ENCODE measurements at regions not wholly inside any gene's neighbourhood (a gene's known extent, or its start where the extent isn't known, plus 50 kb on each side); places are given as distances from the start of the nearest gene placed in this dataset.
A peak's percentile ranks its signal among the peaks of the same experiment; 100 is the strongest.

DNA sequence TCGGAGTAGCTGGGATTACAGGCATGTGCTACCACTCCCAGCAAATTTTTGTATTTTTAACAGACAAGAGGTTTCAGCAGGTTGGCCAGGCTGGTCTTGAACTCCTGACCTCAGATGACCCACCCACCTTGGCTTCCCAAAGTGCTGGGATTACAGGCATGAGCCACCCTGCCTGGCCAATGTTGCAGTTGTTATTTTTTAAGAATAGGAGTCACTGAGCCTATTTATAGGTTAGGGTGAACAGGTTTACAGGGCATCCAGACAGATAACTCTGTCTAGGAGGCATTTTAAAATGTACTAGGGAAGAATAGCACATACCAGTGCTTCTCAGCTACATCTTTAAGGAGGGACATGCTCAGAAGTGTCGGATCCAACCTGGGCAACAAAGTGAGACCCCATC lies 60.1 kb upstream of the BNC2 start:
- H3K4me1 ChIP-seq (ENCODE audit: control insufficient read depth, extremely low read depth, insufficient read depth, low read length): no peaks in the 10 kb centered on the region
- TF ChIP-seq EZH2 (IDR thresholded peaks at IDR 0.05; ENCODE audit: low read length, missing control alignments): no peak
- TF ChIP-seq, protein P1, sequence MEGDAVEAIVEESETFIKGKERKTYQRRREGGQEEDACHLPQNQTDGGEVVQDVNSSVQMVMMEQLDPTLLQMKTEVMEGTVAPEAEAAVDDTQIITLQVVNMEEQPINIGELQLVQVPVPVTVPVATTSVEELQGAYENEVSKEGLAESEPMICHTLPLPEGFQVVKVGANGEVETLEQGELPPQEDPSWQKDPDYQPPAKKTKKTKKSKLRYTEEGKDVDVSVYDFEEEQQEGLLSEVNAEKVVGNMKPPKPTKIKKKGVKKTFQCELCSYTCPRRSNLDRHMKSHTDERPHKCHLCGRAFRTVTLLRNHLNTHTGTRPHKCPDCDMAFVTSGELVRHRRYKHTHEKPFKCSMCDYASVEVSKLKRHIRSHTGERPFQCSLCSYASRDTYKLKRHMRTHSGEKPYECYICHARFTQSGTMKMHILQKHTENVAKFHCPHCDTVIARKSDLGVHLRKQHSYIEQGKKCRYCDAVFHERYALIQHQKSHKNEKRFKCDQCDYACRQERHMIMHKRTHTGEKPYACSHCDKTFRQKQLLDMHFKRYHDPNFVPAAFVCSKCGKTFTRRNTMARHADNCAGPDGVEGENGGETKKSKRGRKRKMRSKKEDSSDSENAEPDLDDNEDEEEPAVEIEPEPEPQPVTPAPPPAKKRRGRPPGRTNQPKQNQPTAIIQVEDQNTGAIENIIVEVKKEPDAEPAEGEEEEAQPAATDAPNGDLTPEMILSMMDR (conservative IDR thresholded peaks at IDR 0.05 in 1 of 2, IDR thresholded peaks at IDR 0.05 in 1 of 2; ENCODE audit: low read depth in 1 of 2, low read length in 2 of 2): no peak
- H4K20me1 ChIP-seq (ENCODE audit: control insufficient read depth, extremely low read depth, insufficient read depth, low read length): no peaks in the 10 kb centered on the region
- DNase-seq (ENCODE audit: low read depth in 2 of 2): no peak
- H2AFZ ChIP-seq (ENCODE audit: low read length): no peak overlapping the region
- H3K27me3 ChIP-seq (ENCODE audit: control insufficient read depth, insufficient read depth, low read length): no peaks in the 10 kb centered on the region
- H3K9ac ChIP-seq (ENCODE audit: insufficient read depth, low read length): no peak overlapping the region
- H3K9me3 ChIP-seq (ENCODE audit: control insufficient read depth, insufficient read depth, low read depth, low read length): no peaks in the 10 kb centered on the region
- no peaks in the 10 kb centered on the region for H3K79me2 ChIP-seq (ENCODE audit: control insufficient read depth, insufficient read depth, low read length)
- H3K27ac ChIP-seq (ENCODE audit: insufficient read depth, low read length): no peak overlapping the region
- H3K4me2 ChIP-seq (ENCODE audit: extremely low read depth, insufficient read depth, low read length): no peak overlapping the region
- H3K36me3 ChIP-seq (ENCODE audit: control insufficient read depth, insufficient read depth, low read length): no peaks in the 10 kb centered on the region
- no peak overlapping the region for H3K4me3 ChIP-seq (replicated peaks in 1 of 4; ENCODE audit: control extremely low read depth in 1 of 4, insufficient read depth in 1 of 4, low read depth in 3 of 4, low read length in 4 of 4)

DNA sequence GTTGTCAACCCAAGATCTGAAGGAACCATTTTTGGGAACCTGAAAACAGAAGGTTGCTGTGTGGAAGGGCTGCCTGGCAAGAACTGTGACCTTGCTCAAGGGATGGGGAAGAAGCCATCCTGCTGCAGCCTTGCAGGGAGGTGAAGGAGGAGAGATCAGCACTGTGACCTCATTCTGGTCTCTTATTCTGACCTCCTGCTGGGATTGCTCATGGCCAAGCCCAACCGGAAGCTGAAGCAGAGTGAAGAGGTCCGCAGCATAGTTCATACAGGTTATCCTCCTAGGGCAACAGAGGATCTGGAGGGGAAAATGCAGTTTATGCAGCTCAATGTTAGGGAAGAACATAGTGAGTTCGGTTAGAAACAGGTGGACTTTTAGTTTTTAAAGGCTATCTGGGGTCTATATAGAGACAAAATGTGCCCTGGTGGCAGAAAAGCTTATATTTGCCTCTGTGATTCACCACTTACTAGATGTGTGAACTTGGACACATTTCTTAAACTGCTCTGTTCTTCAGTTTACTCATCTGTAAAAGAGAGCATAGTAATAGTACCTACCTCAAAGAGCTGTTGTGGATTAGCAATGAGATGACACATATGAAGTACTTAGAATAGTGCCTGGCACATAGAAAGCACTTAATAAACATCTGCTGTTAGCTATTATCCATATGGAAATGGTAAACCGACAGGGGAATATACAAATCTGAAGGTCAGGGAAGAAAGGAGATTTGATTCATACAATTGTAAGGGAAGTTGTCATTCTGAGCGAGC lies 57.9 kb upstream of the BNC2 start:
- H3K27me3 ChIP-seq (ENCODE audit: control insufficient read depth, insufficient read depth, low read length): no peaks in the 10 kb centered on the region
- no peak overlapping the region for H2AFZ ChIP-seq (ENCODE audit: low read length)
- DNase-seq (ENCODE audit: low read depth in 2 of 2): peak in 1 of 2 donors; percentile 40
- no peaks in the 10 kb centered on the region for H3K79me2 ChIP-seq (ENCODE audit: control insufficient read depth, insufficient read depth, low read length)
- no peak for TF ChIP-seq EZH2 (IDR thresholded peaks at IDR 0.05; ENCODE audit: low read length, missing control alignments)
- TF ChIP-seq, protein P1 (conservative IDR thresholded peaks at IDR 0.05 in 1 of 2, IDR thresholded peaks at IDR 0.05 in 1 of 2; ENCODE audit: low read depth in 1 of 2, low read length in 2 of 2): no peak
- H3K4me1 ChIP-seq (ENCODE audit: control insufficient read depth, extremely low read depth, insufficient read depth, low read length): no peaks in the 10 kb centered on the region
- H3K4me3 ChIP-seq (replicated peaks in 1 of 4; ENCODE audit: control extremely low read depth in 1 of 4, insufficient read depth in 1 of 4, low read depth in 3 of 4, low read length in 4 of 4): no peak overlapping the region
- H3K27ac ChIP-seq (ENCODE audit: insufficient read depth, low read length): no peak overlapping the region
- no peaks in the 10 kb centered on the region for H3K9me3 ChIP-seq (ENCODE audit: control insufficient read depth, insufficient read depth, low read depth, low read length)
- no peak overlapping the region for H3K9ac ChIP-seq (ENCODE audit: insufficient read depth, low read length)
- H3K36me3 ChIP-seq (ENCODE audit: control insufficient read depth, insufficient read depth, low read length): no peaks in the 10 kb centered on the region
- no peak overlapping the region for H3K4me2 ChIP-seq (ENCODE audit: extremely low read depth, insufficient read depth, low read length)
- H4K20me1 ChIP-seq (ENCODE audit: control insufficient read depth, extremely low read depth, insufficient read depth, low read length): no peaks in the 10 kb centered on the region

DNA sequence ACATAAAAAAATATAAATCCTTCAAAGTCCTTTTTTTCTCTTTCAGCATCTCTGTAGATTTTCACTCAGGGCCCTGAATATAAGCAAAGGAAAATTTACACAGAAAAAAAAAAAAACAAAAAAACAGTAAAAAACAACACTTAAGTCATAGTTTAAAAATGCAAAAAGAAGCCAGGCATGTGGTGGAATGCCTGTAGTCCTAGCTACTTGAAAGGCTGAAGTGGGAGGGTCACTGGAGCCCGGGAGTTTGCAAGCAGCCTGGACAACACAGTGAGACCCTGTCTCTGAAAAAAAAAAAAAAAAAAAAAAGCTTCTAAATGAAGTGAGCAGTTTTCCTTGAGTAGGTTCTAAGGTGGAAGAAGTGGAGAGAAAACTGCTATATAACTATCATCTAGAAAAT lies 55.0 kb upstream of the BNC2 start:
- peak; percentile 24 to 31 for DNase-seq (ENCODE audit: low read depth in 2 of 2)
- H3K4me2 ChIP-seq (ENCODE audit: extremely low read depth, insufficient read depth, low read length): no peak overlapping the region

More for the DNA sequence above, 55.0 kb upstream of the BNC2 start:
- no peak overlapping the region for H3K9ac ChIP-seq (ENCODE audit: insufficient read depth, low read length)
- H3K27ac ChIP-seq (ENCODE audit: insufficient read depth, low read length): no peak overlapping the region
- H3K79me2 ChIP-seq (ENCODE audit: control insufficient read depth, insufficient read depth, low read length): no peaks in the 10 kb centered on the region
- no peaks in the 10 kb centered on the region for H3K9me3 ChIP-seq (ENCODE audit: control insufficient read depth, insufficient read depth, low read depth, low read length)
- H3K4me1 ChIP-seq (ENCODE audit: control insufficient read depth, extremely low read depth, insufficient read depth, low read length): no peaks in the 10 kb centered on the region
- no peaks in the 10 kb centered on the region for H3K36me3 ChIP-seq (ENCODE audit: control insufficient read depth, insufficient read depth, low read length)
- H3K4me3 ChIP-seq (replicated peaks in 1 of 4; ENCODE audit: control extremely low read depth in 1 of 4, insufficient read depth in 1 of 4, low read depth in 3 of 4, low read length in 4 of 4): no peak overlapping the region
- H3K27me3 ChIP-seq (ENCODE audit: control insufficient read depth, insufficient read depth, low read length): no peaks in the 10 kb centered on the region
- TF ChIP-seq, protein P1 (conservative IDR thresholded peaks at IDR 0.05 in 1 of 2, IDR thresholded peaks at IDR 0.05 in 1 of 2; ENCODE audit: low read depth in 1 of 2, low read length in 2 of 2): no peak
- no peak for TF ChIP-seq EZH2 (IDR thresholded peaks at IDR 0.05; ENCODE audit: low read length, missing control alignments)
- no peaks in the 10 kb centered on the region for H4K20me1 ChIP-seq (ENCODE audit: control insufficient read depth, extremely low read depth, insufficient read depth, low read length)
- H2AFZ ChIP-seq (ENCODE audit: low read length): no peak overlapping the region

Measured in fibroblast of lung (primary cell).